ENCODE measurements at regions not wholly inside any gene's neighbourhood (a gene's known extent, or its start where the extent isn't known, plus 50 kb on each side); places are given as distances from the start of the nearest gene placed in this dataset.

DNA sequence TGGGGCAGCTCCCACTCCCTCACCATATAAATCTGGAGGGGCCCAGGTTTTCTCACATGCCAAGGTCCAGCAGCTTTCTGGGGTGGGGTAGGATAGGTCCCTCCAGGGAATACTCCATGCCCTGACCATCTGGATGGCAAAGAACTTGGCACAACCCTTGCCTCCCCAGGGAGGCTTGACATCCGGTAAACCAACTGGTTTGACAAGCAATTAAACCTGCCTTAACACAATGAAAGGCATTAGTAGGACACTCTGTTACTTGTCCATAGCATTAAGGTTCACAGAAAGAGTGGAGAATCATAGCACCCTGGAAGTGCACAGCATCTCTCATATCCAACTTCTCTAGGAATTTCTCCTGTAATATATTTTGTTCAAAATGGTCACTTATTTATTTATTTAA lies 63.9 kb upstream of the MAF start:
- Mint-ChIP-seq H3K4me1 (no peaks in the 10 kb centered on the region), H3K4me3 (no peak overlapping the region), H3K27ac (no peak overlapping the region), H3K27me3 (peaks cover 5% of the 10 kb centered on the region), H3K36me3 (ENCODE audit: low read depth) (no peaks in the 10 kb centered on the region), H3K9me3 (peaks cover 7% of the 10 kb centered on the region)
- DNase-seq (no peak), ATAC-seq (ENCODE audit: low read depth) (no peak)
- ChIA-PET POLR2A (no interaction called here), CTCF (no interaction called here)
- TF ChIP-seq, protein P1, sequence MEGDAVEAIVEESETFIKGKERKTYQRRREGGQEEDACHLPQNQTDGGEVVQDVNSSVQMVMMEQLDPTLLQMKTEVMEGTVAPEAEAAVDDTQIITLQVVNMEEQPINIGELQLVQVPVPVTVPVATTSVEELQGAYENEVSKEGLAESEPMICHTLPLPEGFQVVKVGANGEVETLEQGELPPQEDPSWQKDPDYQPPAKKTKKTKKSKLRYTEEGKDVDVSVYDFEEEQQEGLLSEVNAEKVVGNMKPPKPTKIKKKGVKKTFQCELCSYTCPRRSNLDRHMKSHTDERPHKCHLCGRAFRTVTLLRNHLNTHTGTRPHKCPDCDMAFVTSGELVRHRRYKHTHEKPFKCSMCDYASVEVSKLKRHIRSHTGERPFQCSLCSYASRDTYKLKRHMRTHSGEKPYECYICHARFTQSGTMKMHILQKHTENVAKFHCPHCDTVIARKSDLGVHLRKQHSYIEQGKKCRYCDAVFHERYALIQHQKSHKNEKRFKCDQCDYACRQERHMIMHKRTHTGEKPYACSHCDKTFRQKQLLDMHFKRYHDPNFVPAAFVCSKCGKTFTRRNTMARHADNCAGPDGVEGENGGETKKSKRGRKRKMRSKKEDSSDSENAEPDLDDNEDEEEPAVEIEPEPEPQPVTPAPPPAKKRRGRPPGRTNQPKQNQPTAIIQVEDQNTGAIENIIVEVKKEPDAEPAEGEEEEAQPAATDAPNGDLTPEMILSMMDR (IDR thresholded peaks at IDR 0.05): no peak
- intact Hi-C loops (cut with micrococcal nuclease): no loop called here

DNA sequence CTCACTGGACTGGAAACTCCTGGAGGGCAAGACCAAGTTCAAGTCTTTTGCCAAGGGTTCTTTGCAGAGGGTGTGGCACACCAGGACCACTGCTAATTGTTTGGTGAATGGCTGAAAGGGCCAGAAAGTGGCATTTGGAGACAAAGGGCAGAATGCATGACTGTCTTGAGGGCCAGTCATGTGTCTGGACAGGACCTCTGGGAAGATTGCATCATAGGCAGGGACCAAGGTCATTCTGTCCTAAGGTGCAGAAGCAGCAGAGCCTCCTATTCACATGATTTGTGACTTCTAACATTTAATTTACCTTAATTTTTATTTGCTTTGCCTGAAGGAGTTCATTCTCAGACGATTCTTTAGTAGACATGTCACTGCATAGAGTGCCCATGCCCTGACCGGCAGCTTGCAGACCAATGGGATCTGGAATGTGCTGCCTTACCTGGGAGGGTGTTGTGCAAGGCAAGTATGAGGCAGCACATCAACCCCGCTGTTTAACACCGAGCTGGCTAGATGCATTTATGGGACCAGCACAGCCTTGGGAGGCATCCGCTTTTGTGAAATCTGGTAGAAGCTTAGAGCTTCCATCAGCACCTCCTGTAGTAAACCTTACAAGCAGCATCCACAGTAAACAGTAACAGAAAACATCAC lies 62.3 kb upstream of the MAF start:
- Mint-ChIP-seq H3K27me3 (peaks cover 5% of the 10 kb centered on the region), H3K4me1 (no peaks in the 10 kb centered on the region), H3K4me3 (no peak overlapping the region), H3K9me3 (no peaks in the 10 kb centered on the region), H3K27ac (no peak overlapping the region), H3K36me3 (ENCODE audit: low read depth) (no peaks in the 10 kb centered on the region)
- ATAC-seq (ENCODE audit: low read depth) (no peak), DNase-seq (no peak)
- CTCF ChIA-PET: no interaction called here
- TF ChIP-seq, protein P1 (IDR thresholded peaks at IDR 0.05): no peak
- POLR2A ChIA-PET: no interaction called here
- intact Hi-C loops (cut with micrococcal nuclease): no loop called here

DNA sequence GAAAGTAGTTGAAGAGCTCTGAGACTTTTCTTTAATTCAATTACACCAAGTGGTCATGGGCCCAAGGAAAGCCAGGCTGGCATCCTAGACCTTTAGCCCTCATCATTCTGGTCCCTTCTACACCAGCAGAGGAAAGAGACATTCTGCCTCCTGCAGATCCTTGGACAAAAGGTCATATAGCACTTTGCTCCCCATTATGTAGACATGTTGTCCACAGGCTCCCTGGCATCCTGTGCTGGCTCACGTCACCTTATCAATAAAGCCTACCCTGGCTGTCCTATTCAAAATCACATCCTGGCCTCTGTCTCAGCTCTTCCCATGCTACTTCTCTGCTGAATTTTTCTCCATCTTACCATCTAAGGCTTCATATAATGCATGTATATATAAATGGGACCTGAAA lies 61.6 kb upstream of the MAF start:
- TF ChIP-seq, protein P1 (IDR thresholded peaks at IDR 0.05): no peak
- Mint-ChIP-seq H3K4me1 (no peaks in the 10 kb centered on the region), H3K4me3 (no peak overlapping the region), H3K27ac (no peak overlapping the region), H3K9me3 (no peaks in the 10 kb centered on the region), H3K27me3 (peaks cover 5% of the 10 kb centered on the region), H3K36me3 (ENCODE audit: low read depth) (no peaks in the 10 kb centered on the region)
- no peak for ATAC-seq (ENCODE audit: low read depth)
- ChIA-PET CTCF (no interaction called here), POLR2A (no interaction called here)
- intact Hi-C loops (cut with micrococcal nuclease): no loop called here
- DNase-seq: no peak

DNA sequence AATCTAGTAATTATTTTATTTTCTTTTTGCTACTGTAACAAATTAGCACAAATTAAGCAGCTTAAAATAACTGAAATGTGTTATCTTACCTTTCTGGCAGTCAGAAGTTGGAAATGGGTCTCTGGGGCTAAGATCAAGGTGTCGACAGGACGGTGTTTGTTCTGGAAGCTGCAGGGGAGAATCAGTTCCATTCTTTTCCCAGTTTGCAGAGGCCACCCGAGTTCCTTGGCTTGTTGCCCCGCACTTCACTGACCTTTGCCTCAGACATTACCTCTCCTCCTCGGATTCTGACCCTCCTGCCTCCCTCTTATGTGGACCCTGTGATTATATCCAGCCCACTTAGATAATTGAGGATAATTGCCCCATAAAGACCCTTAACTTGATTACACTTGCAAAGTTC lies 61.0 kb upstream of the MAF start:
- CTCF ChIA-PET: no interaction called here
- POLR2A ChIA-PET: no interaction called here
- TF ChIP-seq, protein P1 (IDR thresholded peaks at IDR 0.05): no peak
- no peak overlapping the region for H3K27ac Mint-ChIP-seq
- H3K4me1 Mint-ChIP-seq: no peaks in the 10 kb centered on the region
- ATAC-seq (ENCODE audit: low read depth) (no peak), DNase-seq (no peak)
- H3K27me3 Mint-ChIP-seq: peaks cover 5% of the 10 kb centered on the region
- H3K4me3 Mint-ChIP-seq: no peak overlapping the region
- H3K9me3 Mint-ChIP-seq: no peaks in the 10 kb centered on the region
- no peaks in the 10 kb centered on the region for H3K36me3 Mint-ChIP-seq (ENCODE audit: low read depth)
- intact Hi-C loops (cut with micrococcal nuclease): no loop called here

DNA sequence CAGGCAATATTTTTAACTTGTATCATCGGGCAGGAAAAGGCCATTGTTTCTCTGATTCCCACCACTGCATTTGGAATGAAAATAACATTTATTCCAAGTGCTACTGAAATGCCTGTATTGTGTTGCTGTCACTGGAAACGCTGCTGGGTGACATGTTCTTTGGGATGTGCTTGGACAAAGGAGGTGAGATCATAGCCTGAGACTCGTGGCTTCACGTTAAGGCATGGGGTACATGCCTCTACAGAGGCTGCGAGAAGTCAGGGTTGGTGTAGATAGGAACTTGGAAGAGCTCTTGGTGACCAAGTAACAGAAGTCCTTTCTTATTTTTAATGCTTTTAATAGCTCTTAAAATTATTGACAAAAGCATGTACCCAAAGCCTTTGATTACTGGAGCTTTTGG lies 58.8 kb upstream of the MAF start:
- no peaks in the 10 kb centered on the region for H3K9me3 Mint-ChIP-seq
- H3K27ac Mint-ChIP-seq: no peak overlapping the region
- H3K4me3 Mint-ChIP-seq: no peak overlapping the region
- DNase-seq: no peak
- H3K27me3 Mint-ChIP-seq: no peaks in the 10 kb centered on the region
- H3K4me1 Mint-ChIP-seq: no peaks in the 10 kb centered on the region
- intact Hi-C loops (cut with micrococcal nuclease): no loop called here
- no peaks in the 10 kb centered on the region for H3K36me3 Mint-ChIP-seq (ENCODE audit: low read depth)
- ATAC-seq (ENCODE audit: low read depth): no peak
- ChIA-PET CTCF (no interaction called here), POLR2A (no interaction called here)
- TF ChIP-seq, protein P1 (IDR thresholded peaks at IDR 0.05): no peak
